Skeletal muscle cell (primary cell): ENCODE measurements at regions not wholly inside any gene's neighbourhood (a gene's known extent, or its start where the extent isn't known, plus 50 kb on each side); places are given as distances from the start of the nearest gene placed in this dataset.

Experiments used
- DNase-seq: peaks from one replicate; pipeline ENCODE4 v3.0.0-alpha.2; 2010; ENCODE audit warnings: low read depth
- H3K4me3 ChIP-seq: 2 replicates; pipeline ENCODE4 v1.5.1; 2011; ENCODE audit warnings: low read depth, mild to moderate bottlenecking, control low read depth, low read length, moderate library complexity

DNA sequence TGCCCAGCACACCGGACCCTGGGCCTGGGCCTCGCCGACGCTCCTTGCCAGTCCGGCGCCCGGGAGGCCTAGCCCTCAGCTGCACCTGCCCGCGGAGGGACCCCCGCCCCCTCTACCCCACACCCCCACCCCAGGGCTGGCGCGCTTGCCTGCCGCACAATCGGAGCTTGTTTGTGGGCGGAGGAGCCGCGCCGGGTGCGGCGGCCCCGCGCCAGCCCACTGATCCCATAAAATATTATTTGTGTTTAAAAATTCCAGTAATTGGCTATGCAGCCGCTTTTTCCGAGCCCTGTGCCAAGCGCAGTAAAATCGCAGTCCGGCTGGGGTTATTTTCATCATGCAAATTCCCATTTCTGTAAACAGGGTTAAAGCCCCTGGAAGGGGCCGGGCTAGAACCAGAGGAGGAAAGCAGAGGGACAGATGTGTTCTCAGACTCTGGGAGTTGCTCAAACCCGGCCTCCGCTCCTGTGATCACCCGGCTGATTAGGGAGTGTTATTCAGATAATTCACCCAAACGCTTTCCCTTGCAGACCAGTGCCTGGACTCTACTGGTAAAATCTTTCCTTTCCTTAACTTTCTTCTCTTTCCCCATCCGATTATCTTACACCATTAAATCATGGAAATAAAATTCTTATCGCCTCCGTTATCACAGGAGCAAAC is 93.1 kb downstream of the NCR2 start:
- peak overlapping the region; percentile 24 for H3K4me3 ChIP-seq
- no peak for DNase-seq

DNA sequence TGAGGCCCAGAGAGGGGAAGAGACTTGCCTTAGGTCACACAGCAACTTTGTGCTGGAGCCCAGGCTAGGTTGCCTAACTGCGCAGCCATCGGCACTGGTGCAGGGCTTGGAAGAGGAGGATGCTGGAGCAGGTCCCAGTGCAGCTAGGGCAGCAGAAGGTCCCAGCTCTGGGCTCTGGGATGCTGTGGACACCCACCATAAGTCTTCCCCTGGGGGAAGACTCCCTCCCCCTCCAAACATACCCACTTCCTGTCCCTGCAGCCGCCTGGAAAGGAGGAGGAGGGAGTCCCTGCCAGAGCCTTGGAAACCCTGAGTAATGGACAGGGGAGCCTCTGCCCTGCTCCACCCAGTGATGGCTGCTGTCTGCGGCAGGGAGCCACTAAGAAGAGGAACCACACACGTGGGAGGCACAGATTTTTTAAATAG is 93.6 kb downstream of the NCR2 start:
- H3K4me3 ChIP-seq, result no peak overlapping the region
- DNase-seq, result no peak

DNA sequence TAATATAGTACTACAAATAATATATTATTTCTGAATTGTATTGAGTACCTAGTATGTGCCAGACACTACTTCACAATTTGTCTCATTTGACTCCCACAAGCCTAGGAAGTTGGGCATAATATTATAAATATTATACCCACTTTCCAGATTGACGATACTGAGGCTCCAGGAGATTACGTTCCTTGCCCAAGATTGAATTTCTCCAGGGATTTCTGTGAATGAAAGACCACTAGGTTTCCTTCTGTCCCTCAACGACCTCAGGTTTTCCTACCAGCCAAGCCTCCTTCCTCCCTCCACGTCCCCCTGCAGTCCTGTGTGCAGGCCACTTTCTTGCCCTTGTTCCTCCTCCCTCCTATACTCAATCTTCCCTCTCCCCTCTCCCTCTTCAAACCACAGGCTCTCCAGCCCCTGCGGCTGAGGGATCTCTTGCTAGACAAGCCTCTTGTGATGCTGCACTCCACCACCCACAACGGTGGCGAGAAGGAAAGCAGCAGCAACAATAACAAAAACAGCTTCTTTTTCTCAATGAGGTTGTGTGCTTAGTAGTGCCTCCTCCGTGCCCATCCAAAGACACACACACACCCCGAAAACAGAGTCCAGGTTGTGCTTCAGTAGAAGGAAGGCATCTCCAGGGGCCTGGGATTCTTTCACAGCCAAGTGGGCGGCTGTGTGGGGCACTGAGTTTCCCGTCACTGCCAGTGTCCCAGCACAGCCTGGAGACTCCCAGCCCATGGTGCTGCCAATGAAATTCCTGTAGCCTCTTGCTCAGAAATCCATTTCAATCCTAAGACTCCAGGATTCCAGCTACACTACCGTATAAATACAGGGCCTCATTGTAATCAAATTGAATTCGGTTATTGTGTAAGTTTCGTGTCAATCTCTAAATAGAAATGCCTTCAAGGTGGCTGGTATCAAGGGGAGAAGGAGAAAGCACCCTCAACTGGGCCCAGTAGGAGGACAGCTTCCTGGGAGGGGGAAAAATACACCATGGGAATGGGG is 94.4 kb downstream of the NCR2 start:
- DNase-seq, result no peak
- H3K4me3 ChIP-seq, result no peak overlapping the region

DNA sequence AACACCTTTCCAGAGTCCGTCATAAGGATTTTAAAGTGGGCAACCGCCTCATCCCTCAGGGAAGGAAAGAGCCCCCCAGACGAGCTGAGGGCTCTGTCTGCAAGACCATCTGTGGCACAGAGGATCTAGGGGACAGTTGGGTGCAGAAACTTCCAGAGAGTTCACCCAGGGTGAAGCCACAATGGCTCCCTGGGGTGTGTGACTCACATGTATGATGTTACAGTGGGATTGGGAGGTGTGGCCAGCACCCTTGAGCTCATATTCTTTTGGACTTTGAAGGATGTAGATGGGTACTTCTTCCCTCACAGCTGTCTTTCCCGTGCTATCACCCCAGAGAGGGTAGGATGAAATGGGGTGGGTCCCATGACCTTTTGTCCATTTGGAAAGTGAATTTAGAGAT is 95.5 kb downstream of the NCR2 start:
- H3K4me3 ChIP-seq, result no peak overlapping the region
- peak; percentile 56 for DNase-seq

DNA sequence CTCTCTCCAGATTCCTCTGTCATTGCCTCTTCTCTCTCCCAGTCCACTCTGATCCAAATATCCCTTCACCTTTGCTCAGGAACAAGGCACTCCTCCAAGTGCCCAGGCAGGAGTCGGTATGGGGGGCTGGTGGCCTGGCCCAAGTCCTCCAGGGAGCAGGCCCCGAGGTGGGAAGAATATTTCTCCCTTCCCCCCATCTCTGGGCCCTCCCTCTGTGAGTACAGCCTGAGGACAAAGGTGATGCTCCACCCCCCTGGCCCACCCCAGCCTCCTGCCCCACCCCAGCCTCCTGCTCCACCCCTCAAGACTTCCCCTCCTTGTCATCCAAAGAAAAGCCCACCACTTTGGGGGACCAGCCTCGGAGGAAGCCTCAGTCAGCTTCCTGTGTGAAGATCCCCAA is 96.9 kb downstream of the NCR2 start:
- no peak overlapping the region for H3K4me3 ChIP-seq
- no peak for DNase-seq

DNA sequence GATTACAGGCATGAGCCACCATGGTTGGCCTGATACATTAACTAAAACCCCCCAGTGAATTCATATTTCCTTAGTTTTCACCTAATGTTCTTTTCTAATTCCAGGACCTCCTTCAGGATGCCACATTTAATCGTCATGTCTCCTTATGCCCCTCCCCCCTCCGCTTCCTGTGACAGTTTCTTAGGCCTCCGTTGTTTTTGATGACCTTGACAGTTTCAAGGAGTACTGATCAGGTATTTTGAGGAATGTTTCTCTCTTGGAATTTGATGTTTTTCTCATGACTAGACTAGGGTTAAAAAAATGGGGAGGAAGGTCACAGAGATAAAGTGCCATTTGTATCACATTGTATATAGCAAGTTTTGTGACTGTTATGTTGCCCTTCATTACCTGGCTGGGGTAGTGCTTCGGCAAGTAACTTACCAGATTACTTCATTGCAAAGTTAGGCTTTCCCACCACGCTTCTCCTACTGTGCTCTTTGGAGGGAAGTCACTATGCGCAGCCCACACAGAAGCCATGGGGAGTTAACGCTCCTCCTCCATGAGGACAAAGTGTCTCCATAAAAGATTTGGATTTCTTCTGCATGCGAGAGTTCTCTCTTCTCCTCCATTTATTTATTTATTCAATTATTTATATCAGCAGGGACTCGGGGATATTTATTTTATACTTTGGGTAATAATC is 99.5 kb downstream of the NCR2 start:
- H3K4me3 ChIP-seq, result no peak overlapping the region
- no peak for DNase-seq

DNA sequence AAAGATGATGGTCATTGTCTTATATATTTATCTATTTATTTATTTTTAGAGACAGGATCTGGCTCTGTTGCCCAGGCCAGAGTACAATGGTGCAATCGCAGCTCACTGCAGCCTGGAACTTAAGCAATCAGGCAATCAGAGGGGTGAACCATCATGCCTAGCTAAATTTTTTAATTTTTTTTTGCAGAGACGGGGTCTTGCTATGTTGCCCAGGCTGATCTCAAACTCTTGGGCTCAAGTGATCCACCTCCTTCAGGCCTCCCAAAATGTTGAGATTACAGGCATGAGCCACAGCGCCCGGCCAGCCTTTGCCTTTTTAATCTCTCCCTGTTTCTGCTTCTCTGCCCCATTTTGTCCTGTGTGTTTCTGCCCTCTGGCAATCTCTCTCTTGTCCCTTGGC is 102.2 kb downstream of the NCR2 start:
- DNase-seq, result no peak
- no peak overlapping the region for H3K4me3 ChIP-seq

DNA sequence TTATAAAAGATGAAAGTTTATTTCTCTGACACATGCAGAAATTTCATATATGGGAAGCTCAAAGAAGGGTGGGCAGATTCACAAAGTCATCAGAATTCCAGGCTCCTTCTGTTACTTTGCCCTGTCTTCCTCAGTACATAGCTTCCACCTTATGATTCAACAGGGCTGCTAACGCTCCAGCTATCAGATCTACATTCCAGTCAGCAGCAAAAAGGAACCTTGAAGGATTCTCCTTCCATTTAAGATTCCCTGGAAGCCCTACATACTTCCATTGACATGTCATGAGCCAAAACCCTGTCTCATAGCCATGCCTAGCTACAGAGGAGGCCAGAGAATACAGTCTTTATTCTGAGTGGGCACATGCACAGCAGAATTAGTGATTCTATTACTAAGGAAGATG is 103.3 kb downstream of the NCR2 start:
- no peak for DNase-seq
- no peak overlapping the region for H3K4me3 ChIP-seq

DNA sequence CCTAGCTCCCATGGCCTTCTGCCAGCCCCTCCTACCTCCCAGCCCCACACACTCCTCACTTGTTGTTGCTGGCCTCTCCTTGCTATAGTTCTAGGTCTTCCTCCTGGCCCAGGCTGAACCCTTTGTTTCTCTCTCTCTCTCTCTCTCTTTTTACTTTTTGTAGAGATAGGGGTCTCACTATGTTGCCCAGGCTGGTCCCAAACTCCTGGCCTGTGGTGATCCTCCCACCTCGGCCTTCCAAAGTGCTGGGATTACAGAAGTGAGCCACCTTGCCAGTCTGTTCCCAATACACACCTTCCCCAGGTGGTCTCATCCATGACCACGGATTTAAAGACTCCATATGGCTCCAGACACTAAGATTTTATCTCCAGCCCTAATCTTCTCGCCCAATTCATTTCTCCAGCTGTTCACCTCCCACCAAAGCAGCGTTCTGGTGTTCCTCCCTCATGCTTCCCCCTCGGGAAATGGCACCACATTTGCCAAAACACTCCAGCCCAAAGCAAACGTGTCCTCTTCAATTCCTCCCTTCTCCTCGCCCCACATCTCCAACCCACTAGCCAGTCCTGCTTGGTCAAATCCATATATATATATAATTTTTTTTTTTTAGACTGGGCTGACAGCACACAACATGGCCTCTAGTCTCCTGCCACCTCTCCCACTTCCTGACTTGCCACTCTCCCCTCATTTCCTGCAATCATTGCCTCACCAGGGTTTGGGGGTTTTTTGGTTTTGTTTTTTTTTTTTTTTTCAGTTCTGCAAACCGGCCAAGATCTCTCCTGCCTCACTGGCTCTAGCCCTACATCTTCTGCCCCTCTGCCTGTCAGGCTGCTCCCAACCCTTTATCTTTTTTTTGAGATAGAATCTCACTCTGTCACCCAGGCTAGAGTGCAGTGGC is 104.4 kb downstream of the NCR2 start:
- DNase-seq, result no peak
- H3K4me3 ChIP-seq, result no peak overlapping the region

DNA sequence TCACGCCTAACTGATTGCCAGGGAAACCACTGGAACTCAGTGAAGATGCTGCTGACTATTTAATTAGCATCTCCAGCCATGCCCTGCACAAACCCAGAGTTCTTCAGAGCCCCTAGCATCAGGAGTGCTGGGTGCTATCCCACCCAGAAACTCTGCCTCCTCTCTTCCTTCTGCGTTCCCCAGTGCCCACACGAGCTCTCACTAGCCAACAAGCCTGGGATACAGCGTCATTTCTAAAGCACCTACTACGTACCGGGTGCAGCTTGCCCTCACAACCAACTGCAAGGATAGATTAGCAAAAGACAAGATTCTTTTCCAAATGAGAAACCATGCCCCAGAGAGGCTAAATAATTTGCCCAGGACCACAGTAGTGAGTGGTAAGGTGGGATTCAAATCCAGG is 105.2 kb upstream of the FOXP4 start:
- no peak overlapping the region for H3K4me3 ChIP-seq
- DNase-seq, result no peak

DNA sequence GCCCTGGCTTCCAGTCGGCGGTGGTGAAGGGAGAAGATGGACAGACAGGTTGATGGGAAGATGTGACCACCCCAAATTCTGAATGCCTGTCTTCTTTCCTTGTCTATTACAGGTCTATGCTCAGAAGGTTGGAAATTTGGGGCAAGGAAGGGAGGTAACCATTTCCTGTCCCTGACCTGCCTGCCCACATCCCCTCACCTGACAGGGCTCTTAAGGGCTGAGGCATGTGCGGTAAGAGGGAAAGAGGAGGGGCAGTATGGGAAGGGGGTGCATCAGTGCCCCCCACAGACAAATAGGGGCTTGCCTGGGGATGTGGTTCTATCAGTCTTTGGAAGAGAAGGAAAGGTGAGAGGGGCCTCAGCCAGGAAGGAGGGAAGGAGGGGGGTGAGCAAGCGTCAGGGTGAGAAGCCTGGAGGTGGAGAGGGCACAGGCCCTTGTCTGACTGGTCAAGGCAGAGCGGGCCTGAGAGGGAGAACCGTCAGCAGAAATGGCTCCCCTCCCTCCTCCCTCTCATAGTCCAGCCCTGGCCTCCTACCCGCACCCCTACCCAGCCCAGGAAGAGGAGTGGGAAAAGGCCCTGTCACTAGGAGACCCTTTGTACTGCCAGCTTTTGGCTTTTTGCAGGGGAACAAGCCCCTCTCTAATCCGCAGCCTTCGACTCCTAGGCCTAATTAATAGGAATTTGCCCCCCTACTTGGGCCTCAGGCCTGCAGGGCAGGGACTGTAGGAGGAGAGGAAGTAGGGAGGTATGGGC is 104.4 kb upstream of the FOXP4 start:
- H3K4me3 ChIP-seq, result no peak overlapping the region
- DNase-seq, result no peak

DNA sequence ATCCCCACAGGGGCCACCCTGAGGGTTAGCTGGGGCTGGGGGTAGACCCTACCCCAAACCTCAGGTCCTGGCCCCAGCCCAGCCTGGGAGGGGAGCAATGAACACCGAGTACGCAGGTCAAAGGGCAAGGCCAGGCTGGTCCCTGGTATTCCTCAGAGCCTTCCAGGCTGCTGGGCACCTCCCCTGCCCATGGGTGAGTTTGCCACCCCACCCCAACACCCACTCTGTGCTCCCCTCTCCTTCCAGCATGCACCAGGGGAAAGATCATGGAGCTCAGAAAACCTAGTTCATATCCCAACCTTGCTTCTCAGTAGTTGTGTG is 103.9 kb upstream of the FOXP4 start:
- no peak overlapping the region for H3K4me3 ChIP-seq
- DNase-seq, result no peak

DNA sequence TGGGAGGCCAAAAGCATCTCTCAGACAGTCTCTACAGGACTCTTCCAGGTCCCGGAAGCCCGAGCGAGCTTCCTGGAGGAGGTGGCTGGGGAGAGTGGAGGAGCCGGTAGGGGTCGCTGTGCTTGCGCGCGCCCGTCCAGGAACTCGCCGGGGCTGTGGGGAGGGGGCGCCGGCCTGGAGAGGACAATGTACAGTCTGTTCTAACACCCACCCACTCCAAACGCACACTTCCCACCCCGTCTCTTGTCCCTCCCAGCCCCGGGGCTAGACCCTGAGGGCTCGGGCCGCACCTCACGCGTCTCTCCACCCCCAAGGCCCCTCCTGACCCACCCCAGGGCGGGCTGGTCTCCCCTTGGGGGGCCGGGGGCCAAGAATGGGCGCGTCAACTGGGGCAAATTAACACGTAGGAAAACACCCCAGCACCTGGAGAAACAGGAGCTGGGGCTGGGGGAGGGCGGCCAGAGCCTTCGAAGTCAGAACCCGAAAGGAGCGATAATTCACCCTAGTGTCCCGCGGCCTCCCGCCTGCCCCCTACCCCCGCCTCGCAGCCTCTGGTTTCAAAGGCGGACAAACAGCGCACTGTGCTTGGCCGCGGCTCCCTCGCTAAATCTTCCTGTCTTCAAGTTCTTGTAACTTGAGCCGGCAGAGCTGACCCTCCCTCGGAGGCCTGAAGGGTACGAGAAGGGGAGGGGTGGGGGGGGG is 103.2 kb upstream of the FOXP4 start:
- peak overlapping the region; percentile 17 for H3K4me3 ChIP-seq
- DNase-seq, result peak; percentile 47

DNA sequence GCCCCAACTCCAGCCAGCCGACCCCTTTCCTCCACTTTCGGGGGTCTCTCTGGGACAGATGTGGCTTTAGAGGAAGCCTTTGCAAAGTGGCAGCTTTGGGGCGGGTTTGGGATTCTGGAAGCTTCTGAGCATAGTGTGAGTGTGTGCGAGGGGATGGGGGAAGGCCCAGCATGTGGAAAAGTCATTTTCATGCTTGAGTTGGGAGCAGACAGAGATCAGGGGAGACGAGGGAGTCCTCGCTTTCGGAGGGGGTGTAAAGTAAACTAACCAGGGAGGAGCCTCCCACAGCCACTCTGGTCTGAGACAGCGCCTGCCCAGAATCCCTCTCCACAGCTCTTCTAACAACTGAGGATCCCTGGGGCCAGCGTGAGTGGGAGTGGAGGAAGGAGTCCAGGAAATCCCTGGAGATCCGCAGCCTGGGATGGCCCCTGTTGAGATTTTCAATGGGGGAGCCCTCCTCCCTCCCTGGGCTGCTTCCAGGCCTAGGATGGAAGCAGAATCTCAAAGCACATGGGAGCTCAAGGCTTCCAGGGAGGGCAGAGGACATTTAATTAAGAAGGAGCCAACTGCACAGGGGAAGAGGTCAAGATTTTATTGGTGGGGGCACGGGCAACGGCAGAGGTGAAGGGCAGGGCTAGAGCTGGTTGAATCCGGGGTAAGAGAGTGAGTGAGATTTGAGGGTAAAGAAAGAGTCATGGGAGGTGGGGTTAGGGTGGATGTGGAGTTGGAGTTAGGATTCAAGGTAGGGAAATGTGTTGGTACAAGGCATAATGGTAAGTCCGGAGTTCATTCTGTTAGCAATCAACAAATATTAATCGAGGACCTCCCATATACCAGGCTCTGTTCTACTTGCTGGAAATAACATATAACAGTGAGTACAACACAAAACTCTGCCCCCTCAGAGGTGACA is 102.3 kb upstream of the FOXP4 start:
- DNase-seq, result peak; percentile 25
- no peak overlapping the region for H3K4me3 ChIP-seq

DNA sequence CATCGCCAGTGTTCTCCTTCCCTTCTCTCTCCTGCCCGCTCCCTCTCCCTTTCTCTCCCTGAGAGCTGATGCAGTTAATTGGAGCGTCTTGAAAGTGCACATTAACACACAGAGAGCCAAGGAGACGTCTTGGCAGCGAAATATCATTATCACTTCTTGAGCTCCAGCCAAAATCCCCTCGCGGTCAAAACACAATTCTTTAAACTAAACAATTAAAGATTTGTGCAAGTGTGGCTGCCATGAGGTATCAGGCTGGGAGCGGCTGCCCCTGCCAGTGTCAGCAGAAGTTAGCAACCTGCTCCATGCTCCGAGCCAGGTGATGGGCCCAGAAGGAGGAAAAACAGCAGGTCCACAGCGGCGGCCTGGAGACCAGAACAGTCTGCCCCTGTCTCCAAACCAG is 100.9 kb upstream of the FOXP4 start:
- DNase-seq, result no peak
- no peak overlapping the region for H3K4me3 ChIP-seq

DNA sequence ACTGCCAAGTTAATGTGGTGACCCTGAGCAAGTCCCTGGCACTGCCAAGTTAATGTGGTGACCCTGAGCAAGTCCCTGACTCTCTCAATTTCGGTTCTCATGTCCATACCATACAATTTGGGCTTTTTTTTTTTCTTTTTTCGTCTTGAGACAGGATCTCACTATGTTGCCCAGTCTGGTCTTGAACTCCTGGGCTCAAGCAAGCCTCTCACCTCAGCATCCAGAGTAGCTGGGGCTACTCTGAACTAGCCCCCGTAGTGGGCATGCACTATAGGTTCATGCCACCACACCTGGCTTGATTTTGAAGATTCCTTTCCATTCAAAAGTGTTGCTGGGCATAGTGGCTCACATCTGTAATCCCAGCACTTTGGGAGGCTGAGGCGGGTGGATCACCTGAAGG is 100.0 kb upstream of the FOXP4 start:
- no peak overlapping the region for H3K4me3 ChIP-seq
- DNase-seq, result no peak

DNA sequence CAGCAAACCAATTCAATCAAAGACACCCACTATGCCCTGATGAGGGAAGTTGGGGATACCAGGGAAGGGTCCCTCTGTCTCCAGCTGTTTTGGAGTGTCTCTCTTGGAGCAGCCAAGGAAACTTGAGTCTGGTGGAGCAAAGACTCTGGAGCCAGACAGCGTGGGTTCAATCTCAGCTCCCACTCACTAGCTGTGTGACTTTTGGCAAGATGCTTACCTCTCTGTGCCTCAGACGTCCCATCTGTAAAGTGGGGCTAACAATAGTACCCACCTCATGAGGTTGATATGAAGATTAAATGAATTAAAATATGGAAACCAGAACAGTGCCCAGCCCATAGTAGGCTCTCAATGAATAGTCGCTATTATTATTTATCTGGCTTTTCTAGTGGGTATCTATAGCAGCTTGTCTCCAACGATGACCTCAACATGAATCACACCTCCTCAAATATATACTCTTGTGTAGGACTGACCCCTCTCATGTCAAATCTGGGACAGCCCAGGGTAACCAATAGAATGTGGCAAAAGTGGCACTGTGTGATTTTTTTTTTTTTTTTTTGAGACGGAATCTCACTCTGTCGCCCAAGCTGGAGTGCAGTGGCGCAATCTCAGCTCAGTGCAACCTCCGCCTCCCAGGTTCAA is 99.2 kb upstream of the FOXP4 start:
- no peak for DNase-seq

More for the DNA sequence above, 99.2 kb upstream of the FOXP4 start:
- no peak overlapping the region for H3K4me3 ChIP-seq
